ENCODE measurements at regions not wholly inside any gene's neighbourhood (a gene's known extent, or its start where the extent isn't known, plus 50 kb on each side); places are given as distances from the start of the nearest gene placed in this dataset.

GRCh38 chr7:25543798-25544197 is 315.5 kb upstream of the NPVF start:
- TF ChIP-seq POLR2A (IDR thresholded peaks at IDR 0.05): no peak
- TF ChIP-seq, protein P1, sequence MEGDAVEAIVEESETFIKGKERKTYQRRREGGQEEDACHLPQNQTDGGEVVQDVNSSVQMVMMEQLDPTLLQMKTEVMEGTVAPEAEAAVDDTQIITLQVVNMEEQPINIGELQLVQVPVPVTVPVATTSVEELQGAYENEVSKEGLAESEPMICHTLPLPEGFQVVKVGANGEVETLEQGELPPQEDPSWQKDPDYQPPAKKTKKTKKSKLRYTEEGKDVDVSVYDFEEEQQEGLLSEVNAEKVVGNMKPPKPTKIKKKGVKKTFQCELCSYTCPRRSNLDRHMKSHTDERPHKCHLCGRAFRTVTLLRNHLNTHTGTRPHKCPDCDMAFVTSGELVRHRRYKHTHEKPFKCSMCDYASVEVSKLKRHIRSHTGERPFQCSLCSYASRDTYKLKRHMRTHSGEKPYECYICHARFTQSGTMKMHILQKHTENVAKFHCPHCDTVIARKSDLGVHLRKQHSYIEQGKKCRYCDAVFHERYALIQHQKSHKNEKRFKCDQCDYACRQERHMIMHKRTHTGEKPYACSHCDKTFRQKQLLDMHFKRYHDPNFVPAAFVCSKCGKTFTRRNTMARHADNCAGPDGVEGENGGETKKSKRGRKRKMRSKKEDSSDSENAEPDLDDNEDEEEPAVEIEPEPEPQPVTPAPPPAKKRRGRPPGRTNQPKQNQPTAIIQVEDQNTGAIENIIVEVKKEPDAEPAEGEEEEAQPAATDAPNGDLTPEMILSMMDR (IDR thresholded peaks at IDR 0.05): no peak

Data from testis (tissue), 2 donors.